Limb (tissue), 2 donors: ENCODE measurements at regions not wholly inside any gene's neighbourhood (a gene's known extent, or its start where the extent isn't known, plus 50 kb on each side); places are given as distances from the start of the nearest gene placed in this dataset.
"Not testable (repeated sequence)": the region's sequence is repeated elsewhere in the genome, so short reads cannot be mapped to it uniquely, and the experiment has no call there.

Source experiments
- DNase-seq, 2 donors: peaks; one replicate each; pipeline ENCODE4 v3.0.0-alpha.2; 2016; ENCODE audit errors: extremely low spot score in 2 of 2

GRCh38 chr5:177941386-177941785 lies 54.7 kb downstream of the PROP1 start:
- DNase-seq: not testable (repeated sequence)

GRCh38 chr5:177939246-177940171 lies 56.5 kb downstream of the PROP1 start:
- not testable (repeated sequence) for DNase-seq

GRCh38 chr5:177938767-177939166 lies 57.3 kb downstream of the PROP1 start:
- not testable (repeated sequence) for DNase-seq

GRCh38 chr5:177934233-177934632 lies 61.8 kb downstream of the PROP1 start:
- not testable (repeated sequence) for DNase-seq

GRCh38 chr5:177930269-177931022 lies 65.6 kb downstream of the PROP1 start:
- not testable (repeated sequence) for DNase-seq

GRCh38 chr5:177929618-177930017 lies 66.4 kb downstream of the PROP1 start:
- DNase-seq: not testable (repeated sequence)

- DNase-seq: not testable (repeated sequence)
Observed at GRCh38 chr5:177927500-177927899, 68.5 kb downstream of the PROP1 start.

GRCh38 chr5:177924577-177924976 lies 71.5 kb downstream of the PROP1 start:
- DNase-seq: not testable (repeated sequence)

- DNase-seq: not testable (repeated sequence)
Observed at GRCh38 chr5:177923837-177924236, 72.2 kb downstream of the PROP1 start.

- not testable (repeated sequence) for DNase-seq
Observed at GRCh38 chr5:177923189-177923588, 72.9 kb downstream of the PROP1 start.

GRCh38 chr5:177909261-177909660 lies 86.8 kb downstream of the PROP1 start:
- DNase-seq: not testable (repeated sequence)

- not testable (repeated sequence) for DNase-seq
Observed at GRCh38 chr5:177902806-177903205, 93.2 kb downstream of the PROP1 start.

GRCh38 chr5:177900066-177900465 lies 96.0 kb downstream of the PROP1 start:
- DNase-seq: not testable (repeated sequence)

GRCh38 chr5:177894681-177895453 lies 101.2 kb downstream of the PROP1 start:
- DNase-seq: not testable (repeated sequence)

GRCh38 chr5:177892357-177892665 lies 103.7 kb downstream of the PROP1 start:
- not testable (repeated sequence) for DNase-seq

- DNase-seq: not testable (repeated sequence)
Observed at GRCh38 chr5:177891547-177892356, 104.3 kb downstream of the PROP1 start.

- not testable (repeated sequence) for DNase-seq
Observed at GRCh38 chr5:177883295-177883694, 100.6 kb upstream of the FAM153A start.

GRCh38 chr5:177875900-177876238 lies 93.2 kb upstream of the FAM153A start:
- DNase-seq: not testable (repeated sequence)

GRCh38 chr5:177875013-177875899 lies 92.6 kb upstream of the FAM153A start:
- peak in 1 of 2 donors; percentile 28 for DNase-seq
